ENCODE measurements at regions not wholly inside any gene's neighbourhood (a gene's known extent, or its start where the extent isn't known, plus 50 kb on each side); places are given as distances from the start of the nearest gene placed in this dataset.

- no peaks in the 10 kb centered on the region for H4K20me1 ChIP-seq (ENCODE audit: insufficient read depth, low read length)
- H3K27ac ChIP-seq (ENCODE audit: low read length): no peak overlapping the region
- H3K9ac ChIP-seq (ENCODE audit: low read length): no peak overlapping the region
- H3K36me3 ChIP-seq (replicated peaks; ENCODE audit: low read depth, low read length): no peaks in the 10 kb centered on the region
- H3K27me3 ChIP-seq (ENCODE audit: low read depth, low read length): no peaks in the 10 kb centered on the region
- TF ChIP-seq, protein P1, sequence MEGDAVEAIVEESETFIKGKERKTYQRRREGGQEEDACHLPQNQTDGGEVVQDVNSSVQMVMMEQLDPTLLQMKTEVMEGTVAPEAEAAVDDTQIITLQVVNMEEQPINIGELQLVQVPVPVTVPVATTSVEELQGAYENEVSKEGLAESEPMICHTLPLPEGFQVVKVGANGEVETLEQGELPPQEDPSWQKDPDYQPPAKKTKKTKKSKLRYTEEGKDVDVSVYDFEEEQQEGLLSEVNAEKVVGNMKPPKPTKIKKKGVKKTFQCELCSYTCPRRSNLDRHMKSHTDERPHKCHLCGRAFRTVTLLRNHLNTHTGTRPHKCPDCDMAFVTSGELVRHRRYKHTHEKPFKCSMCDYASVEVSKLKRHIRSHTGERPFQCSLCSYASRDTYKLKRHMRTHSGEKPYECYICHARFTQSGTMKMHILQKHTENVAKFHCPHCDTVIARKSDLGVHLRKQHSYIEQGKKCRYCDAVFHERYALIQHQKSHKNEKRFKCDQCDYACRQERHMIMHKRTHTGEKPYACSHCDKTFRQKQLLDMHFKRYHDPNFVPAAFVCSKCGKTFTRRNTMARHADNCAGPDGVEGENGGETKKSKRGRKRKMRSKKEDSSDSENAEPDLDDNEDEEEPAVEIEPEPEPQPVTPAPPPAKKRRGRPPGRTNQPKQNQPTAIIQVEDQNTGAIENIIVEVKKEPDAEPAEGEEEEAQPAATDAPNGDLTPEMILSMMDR (IDR thresholded peaks at IDR 0.05; ENCODE audit: low read depth, low read length): no peak
- no peak for TF ChIP-seq EZH2phosphoT487 (IDR thresholded peaks at IDR 0.05; ENCODE audit: low read depth)
- no peak overlapping the region for H3K4me3 ChIP-seq (ENCODE audit: low read length)
- H2AFZ ChIP-seq (ENCODE audit: low read depth, low read length): no peak overlapping the region
- no peaks in the 10 kb centered on the region for H3K9me3 ChIP-seq (ENCODE audit: insufficient read depth, low read length)
- no peaks in the 10 kb centered on the region for H3K79me2 ChIP-seq (ENCODE audit: low read length)
- no peaks in the 10 kb centered on the region for H3K4me1 ChIP-seq (ENCODE audit: low read length)
- H3K4me2 ChIP-seq (ENCODE audit: low read length): no peak overlapping the region
Measured at GRCh38 chr4:127097061-127097460, 535.7 kb upstream of the INTU start.

DNA sequence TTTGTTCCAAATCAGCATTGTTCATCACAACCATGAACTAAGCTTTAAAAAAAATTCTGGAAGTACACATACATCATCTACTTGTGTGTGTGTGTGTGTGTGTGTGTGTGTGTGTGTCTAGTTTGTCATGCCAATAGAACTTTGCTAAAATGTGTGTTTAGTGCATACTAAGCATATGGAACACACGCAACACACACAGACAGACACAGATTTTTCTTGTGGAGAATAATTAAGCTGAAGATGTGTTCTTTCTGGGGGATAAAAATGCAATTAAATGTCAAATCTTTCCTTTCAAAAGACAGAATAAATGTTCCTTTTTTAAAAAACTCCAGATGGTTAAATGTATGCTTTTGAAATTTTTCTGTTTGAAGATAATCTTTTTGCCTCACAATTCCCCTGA is 530.4 kb upstream of the INTU start:
- Histone ChIP-seq H3K4me1 (ENCODE audit: low read length) (no peaks in the 10 kb centered on the region), H3K9me3 (ENCODE audit: insufficient read depth, low read length) (no peaks in the 10 kb centered on the region), H4K20me1 (ENCODE audit: insufficient read depth, low read length) (no peaks in the 10 kb centered on the region), H3K9ac (ENCODE audit: low read length) (no peak overlapping the region), H3K27ac (ENCODE audit: low read length) (no peak overlapping the region), H3K36me3 (replicated peaks; ENCODE audit: low read depth, low read length) (no peaks in the 10 kb centered on the region), H3K79me2 (ENCODE audit: low read length) (no peaks in the 10 kb centered on the region), H3K4me3 (ENCODE audit: low read length) (no peak overlapping the region), H3K4me2 (ENCODE audit: low read length) (no peak overlapping the region), H3K27me3 (ENCODE audit: low read depth, low read length) (no peaks in the 10 kb centered on the region), H2AFZ (ENCODE audit: low read depth, low read length) (no peak overlapping the region)
- TF ChIP-seq EZH2phosphoT487 (IDR thresholded peaks at IDR 0.05; ENCODE audit: low read depth): no peak
- TF ChIP-seq, protein P1 (IDR thresholded peaks at IDR 0.05; ENCODE audit: low read depth, low read length): no peak

GRCh38 chr4:127103681-127104115 is 529.1 kb upstream of the INTU start:
- H3K27me3 ChIP-seq (ENCODE audit: low read depth, low read length): no peaks in the 10 kb centered on the region
- H3K36me3 ChIP-seq (replicated peaks; ENCODE audit: low read depth, low read length): no peaks in the 10 kb centered on the region
- no peak overlapping the region for H3K27ac ChIP-seq (ENCODE audit: low read length)
- no peaks in the 10 kb centered on the region for H4K20me1 ChIP-seq (ENCODE audit: insufficient read depth, low read length)
- H3K4me3 ChIP-seq (ENCODE audit: low read length): no peak overlapping the region
- H3K9ac ChIP-seq (ENCODE audit: low read length): no peak overlapping the region
- no peak overlapping the region for H2AFZ ChIP-seq (ENCODE audit: low read depth, low read length)
- no peaks in the 10 kb centered on the region for H3K9me3 ChIP-seq (ENCODE audit: insufficient read depth, low read length)
- H3K79me2 ChIP-seq (ENCODE audit: low read length): no peaks in the 10 kb centered on the region
- H3K4me1 ChIP-seq (ENCODE audit: low read length): no peaks in the 10 kb centered on the region
- H3K4me2 ChIP-seq (ENCODE audit: low read length): no peak overlapping the region
- TF ChIP-seq EZH2phosphoT487 (IDR thresholded peaks at IDR 0.05; ENCODE audit: low read depth): no peak
- TF ChIP-seq, protein P1 (IDR thresholded peaks at IDR 0.05; ENCODE audit: low read depth, low read length): no peak

GRCh38 chr4:127113844-127114362 is 518.9 kb upstream of the INTU start:
- H2AFZ ChIP-seq (ENCODE audit: low read depth, low read length): no peak overlapping the region
- H3K27ac ChIP-seq (ENCODE audit: low read length): no peak overlapping the region
- no peak overlapping the region for H3K9ac ChIP-seq (ENCODE audit: low read length)
- no peaks in the 10 kb centered on the region for H4K20me1 ChIP-seq (ENCODE audit: insufficient read depth, low read length)
- 0 out of 2 replicates have a peak, but pooled peaks cover 4% of the 10 kb centered on the region for H3K4me1 ChIP-seq (ENCODE audit: low read length)
- H3K4me3 ChIP-seq (ENCODE audit: low read length): no peak overlapping the region
- H3K9me3 ChIP-seq (ENCODE audit: insufficient read depth, low read length): no peaks in the 10 kb centered on the region
- TF ChIP-seq, protein P1 (IDR thresholded peaks at IDR 0.05; ENCODE audit: low read depth, low read length): no peak
- TF ChIP-seq EZH2phosphoT487 (IDR thresholded peaks at IDR 0.05; ENCODE audit: low read depth): no peak
- no peaks in the 10 kb centered on the region for H3K79me2 ChIP-seq (ENCODE audit: low read length)
- no peak overlapping the region for H3K4me2 ChIP-seq (ENCODE audit: low read length)
- no peaks in the 10 kb centered on the region for H3K27me3 ChIP-seq (ENCODE audit: low read depth, low read length)
- no peaks in the 10 kb centered on the region for H3K36me3 ChIP-seq (replicated peaks; ENCODE audit: low read depth, low read length)
